ENCODE measurements at regions not wholly inside any gene's neighbourhood (a gene's known extent, or its start where the extent isn't known, plus 50 kb on each side); places are given as distances from the start of the nearest gene placed in this dataset.

DNA sequence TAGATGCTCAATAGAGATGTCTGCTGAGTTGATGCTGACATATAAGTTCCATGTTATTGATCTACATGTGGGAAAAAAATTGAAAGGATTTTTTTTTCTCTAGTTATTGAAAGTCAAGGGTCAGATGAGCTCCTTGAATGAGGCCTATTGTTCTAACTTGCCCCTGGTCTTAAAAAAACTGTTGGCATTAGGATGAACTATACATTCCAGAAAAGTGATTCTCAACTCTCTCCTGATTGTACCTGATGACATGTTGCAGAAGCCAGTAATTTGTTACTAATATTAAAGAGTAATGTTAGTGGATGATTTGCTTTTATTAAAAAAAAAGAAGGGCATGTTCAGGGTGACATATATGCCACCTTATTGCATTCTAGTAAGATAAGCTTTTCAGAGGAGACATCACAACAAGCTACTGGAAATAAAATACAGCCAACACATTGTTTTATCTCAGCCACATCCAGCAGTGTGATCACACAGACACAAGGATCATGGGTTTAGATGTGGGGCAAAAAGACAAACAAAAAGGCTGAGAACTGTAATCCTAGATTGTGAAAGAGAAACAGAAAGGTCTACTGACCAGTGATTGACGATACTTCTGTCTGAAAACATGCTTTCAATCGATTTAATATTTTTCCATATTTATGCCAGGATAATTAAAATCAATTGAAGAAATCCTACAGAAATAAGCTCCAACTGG, 1314.1 kb upstream of the C9orf72 start:
- TF ChIP-seq RAD21 (IDR thresholded peaks at IDR 0.05; ENCODE audit: low read length), result no peak
- TF ChIP-seq, protein P1, sequence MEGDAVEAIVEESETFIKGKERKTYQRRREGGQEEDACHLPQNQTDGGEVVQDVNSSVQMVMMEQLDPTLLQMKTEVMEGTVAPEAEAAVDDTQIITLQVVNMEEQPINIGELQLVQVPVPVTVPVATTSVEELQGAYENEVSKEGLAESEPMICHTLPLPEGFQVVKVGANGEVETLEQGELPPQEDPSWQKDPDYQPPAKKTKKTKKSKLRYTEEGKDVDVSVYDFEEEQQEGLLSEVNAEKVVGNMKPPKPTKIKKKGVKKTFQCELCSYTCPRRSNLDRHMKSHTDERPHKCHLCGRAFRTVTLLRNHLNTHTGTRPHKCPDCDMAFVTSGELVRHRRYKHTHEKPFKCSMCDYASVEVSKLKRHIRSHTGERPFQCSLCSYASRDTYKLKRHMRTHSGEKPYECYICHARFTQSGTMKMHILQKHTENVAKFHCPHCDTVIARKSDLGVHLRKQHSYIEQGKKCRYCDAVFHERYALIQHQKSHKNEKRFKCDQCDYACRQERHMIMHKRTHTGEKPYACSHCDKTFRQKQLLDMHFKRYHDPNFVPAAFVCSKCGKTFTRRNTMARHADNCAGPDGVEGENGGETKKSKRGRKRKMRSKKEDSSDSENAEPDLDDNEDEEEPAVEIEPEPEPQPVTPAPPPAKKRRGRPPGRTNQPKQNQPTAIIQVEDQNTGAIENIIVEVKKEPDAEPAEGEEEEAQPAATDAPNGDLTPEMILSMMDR (conservative IDR thresholded peaks at IDR 0.05; ENCODE audit: low read depth, low read length), result no peak
- no peak for TF ChIP-seq USF2 (IDR thresholded peaks at IDR 0.05; ENCODE audit: low read depth, low read length)
- no peak for TF ChIP-seq FOS (IDR thresholded peaks at IDR 0.05; ENCODE audit: low read depth, low read length)
- TF ChIP-seq RFX5 (IDR thresholded peaks at IDR 0.05; ENCODE audit: low read depth, low read length), result no peak
- TF ChIP-seq, protein P2, sequence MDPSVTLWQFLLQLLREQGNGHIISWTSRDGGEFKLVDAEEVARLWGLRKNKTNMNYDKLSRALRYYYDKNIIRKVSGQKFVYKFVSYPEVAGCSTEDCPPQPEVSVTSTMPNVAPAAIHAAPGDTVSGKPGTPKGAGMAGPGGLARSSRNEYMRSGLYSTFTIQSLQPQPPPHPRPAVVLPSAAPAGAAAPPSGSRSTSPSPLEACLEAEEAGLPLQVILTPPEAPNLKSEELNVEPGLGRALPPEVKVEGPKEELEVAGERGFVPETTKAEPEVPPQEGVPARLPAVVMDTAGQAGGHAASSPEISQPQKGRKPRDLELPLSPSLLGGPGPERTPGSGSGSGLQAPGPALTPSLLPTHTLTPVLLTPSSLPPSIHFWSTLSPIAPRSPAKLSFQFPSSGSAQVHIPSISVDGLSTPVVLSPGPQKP (IDR thresholded peaks at IDR 0.05; ENCODE audit: borderline replicate concordance, low read depth, low read length), result no peak
- TF ChIP-seq NFE2L2 (IDR thresholded peaks at IDR 0.05; ENCODE audit: low read depth, low read length), result no peak
- no peak for TF ChIP-seq CEBPB (IDR thresholded peaks at IDR 0.05; ENCODE audit: low read depth, low read length)
- TF ChIP-seq MAFK (IDR thresholded peaks at IDR 0.05; ENCODE audit: low read depth, low read length), result no peak
- TF ChIP-seq MXI1 (IDR thresholded peaks at IDR 0.05; ENCODE audit: borderline replicate concordance, low read depth, low read length), result no peak
- no peak overlapping the region for H3K14ac ChIP-seq (replicated peaks; ENCODE audit: low read depth, low read length)
- no peak overlapping the region for H4K5ac ChIP-seq (ENCODE audit: low read depth, low read length)
- H2BK120ac ChIP-seq (ENCODE audit: low read depth, low read length), result no peak overlapping the region
- no peak for ATAC-seq (ENCODE audit: low read depth)
- no peak overlapping the region for H2AK5ac ChIP-seq (ENCODE audit: low read depth, low read length)
- dilution Hi-C loops (cut with HindIII; ENCODE audit: low sequenced_read_pairs, unreplicated experiment) (no loop called here), in situ Hi-C loops (cut with MboI; ENCODE audit: low sequenced_read_pairs) (no loop called here), intact Hi-C loops (cut with micrococcal nuclease) (no loop called here)
- H3K4me3 ChIP-seq (ENCODE audit: insufficient read depth, low read depth, low read length), result no peak overlapping the region
- H2BK15ac ChIP-seq (ENCODE audit: low read depth, low read length), result no peak overlapping the region
- DNase-seq, result no peak
- H3K56ac ChIP-seq (ENCODE audit: extremely low read depth, insufficient read depth, low read length), result no peak overlapping the region
- H4K8ac ChIP-seq (ENCODE audit: low read depth in 2 of 2, low read length in 2 of 2), result no peak overlapping the region
- H4K91ac ChIP-seq (ENCODE audit: insufficient read depth, low read depth, low read length), result no peak overlapping the region
- no peaks in the 10 kb centered on the region for H3K79me1 ChIP-seq (ENCODE audit: low read depth in 1 of 2, low read length in 2 of 2)
- no CpG with 5 or more reads among the region's 2 CpGs for WGBS, 2 experiments (ENCODE audit: extremely low coverage in 2 of 2, insufficient read length in 1 of 2)
- H2BK5ac ChIP-seq (ENCODE audit: low read depth, low read length, poor library complexity, severe bottlenecking), result no peak overlapping the region
- H3K27ac ChIP-seq (ENCODE audit: insufficient read depth, low read length), result no peak overlapping the region
- no peak overlapping the region for H3K4me2 ChIP-seq (ENCODE audit: low read depth, low read length)
- H3K4me1 ChIP-seq (ENCODE audit: control insufficient read depth, insufficient read depth, low read length), result no peaks in the 10 kb centered on the region
- H3K9ac ChIP-seq (ENCODE audit: low read depth, low read length), result no peak overlapping the region
- no peak overlapping the region for H3K23ac ChIP-seq (ENCODE audit: low read depth, low read length)
- no peak overlapping the region for H3K4ac ChIP-seq (ENCODE audit: low read depth, low read length)
- no peak overlapping the region for H2AFZ ChIP-seq (replicated peaks; ENCODE audit: low read length, poor library complexity)
- no peak overlapping the region for H3K18ac ChIP-seq (ENCODE audit: low read depth, low read length)
- H3K36me3 ChIP-seq (ENCODE audit: control insufficient read depth, insufficient read depth, low read length), result no peaks in the 10 kb centered on the region
- no peak overlapping the region for H2AK9ac ChIP-seq (replicated peaks; ENCODE audit: low read depth, low read length, poor library complexity)
- POLR2A ChIA-PET (ENCODE audit: unreplicated experiment), result no interaction called here
- H3K9me3 ChIP-seq (ENCODE audit: control insufficient read depth, insufficient read depth, low read length), result peaks cover 2% of the 10 kb centered on the region; the same call in 1 of the 2 replicates
- no peaks in the 10 kb centered on the region for H4K20me1 ChIP-seq (ENCODE audit: insufficient read depth, low read length)
- no peaks in the 10 kb centered on the region for H3K27me3 ChIP-seq (ENCODE audit: control insufficient read depth, insufficient read depth, low read length)
- H3K9me1 ChIP-seq (ENCODE audit: insufficient read depth, low read length), result no peaks in the 10 kb centered on the region
- BruUV-seq (replicated peaks), result no TSS peak
- CTCF ChIA-PET, result interaction anchor here (0.6 kb wide), 1 partner anchor 70 kb away, joined by 4 read pairs; no protein-coding TSS in a partner anchor
- no peak overlapping the region for H2BK20ac ChIP-seq (ENCODE audit: low read depth, low read length)
